H1 (cell line): ENCODE measurements at regions not wholly inside any gene's neighbourhood (a gene's known extent, or its start where the extent isn't known, plus 50 kb on each side); places are given as distances from the start of the nearest gene placed in this dataset.

Experiments
- EZH2 ChIP-seq: fragments of 200-600 bp; sonication (generic); IDR thresholded peaks from 2 replicates; pipeline ENCODE4 v1.7.1; 2012; ENCODE audit warnings: low read depth, mild to moderate bottlenecking, moderate library complexity, low read length, inconsistent platforms; ENCODE audit not compliant: severe bottlenecking
- MAFK ChIP-seq: IDR thresholded peaks from 2 replicates; pipeline ENCODE4 v1.6.1; 2012; ENCODE audit warnings: low read depth, mild to moderate bottlenecking, improper control_type of control experiment, low read length
- SP1 ChIP-seq: IDR thresholded peaks from 2 replicates; pipeline ENCODE4 v1.6.1; 2011; ENCODE audit warnings: low read depth, low read length
- YY1 ChIP-seq: IDR thresholded peaks from 2 replicates; pipeline ENCODE4 v1.6.1; 2011; ENCODE audit warnings: low read depth, mild to moderate bottlenecking, low read length
- ZNF274 ChIP-seq: IDR thresholded peaks from 2 replicates; pipeline ENCODE4 v1.7.0; 2012; ENCODE audit warnings: low read length, borderline replicate concordance; ENCODE audit errors: extremely low read depth
- TF ChIP-seq, protein P1 (sequence below): IDR thresholded peaks from 2 replicates; pipeline ENCODE4 v1.6.1; 2011; ENCODE audit warnings: low read length, improper control_type of control experiment
- TF ChIP-seq, protein P2 (sequence below), 3 experiments: IDR thresholded peaks; 1 replicate in 2 of 3; 2 replicates in 1 of 3; pipeline versions ENCODE4 v1.5.1 to v1.6.1; 2011; ENCODE audit warnings: low read length in 3 of 3, mild to moderate bottlenecking in 3 of 3, inconsistent platforms in 2 of 3, low read depth in 1 of 3, moderate library complexity in 1 of 3; ENCODE audit not compliant: insufficient read depth in 1 of 3; ENCODE audit errors: control extremely low read depth in 1 of 3

DNA sequence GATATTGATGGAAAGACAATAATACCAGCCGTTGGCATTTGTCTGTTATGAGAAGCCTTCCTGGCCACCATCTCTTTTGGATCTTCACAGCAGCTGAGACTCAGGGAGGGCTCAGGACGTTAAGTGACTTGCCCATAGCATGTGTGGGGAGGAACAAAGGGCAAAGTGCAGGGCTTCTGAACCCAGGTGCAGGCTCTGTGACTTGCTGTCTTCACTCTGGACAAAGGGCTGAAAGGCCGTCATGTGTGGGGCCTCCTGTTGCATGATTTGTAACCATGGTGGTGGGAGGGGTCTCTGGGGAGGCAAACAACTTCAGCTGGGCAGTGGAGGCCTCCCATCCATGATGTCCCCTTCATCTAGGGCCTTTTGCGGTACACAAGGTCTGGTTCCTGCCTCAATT, 65.5 kb upstream of the SIX2 start:
- TF ChIP-seq, protein P1, sequence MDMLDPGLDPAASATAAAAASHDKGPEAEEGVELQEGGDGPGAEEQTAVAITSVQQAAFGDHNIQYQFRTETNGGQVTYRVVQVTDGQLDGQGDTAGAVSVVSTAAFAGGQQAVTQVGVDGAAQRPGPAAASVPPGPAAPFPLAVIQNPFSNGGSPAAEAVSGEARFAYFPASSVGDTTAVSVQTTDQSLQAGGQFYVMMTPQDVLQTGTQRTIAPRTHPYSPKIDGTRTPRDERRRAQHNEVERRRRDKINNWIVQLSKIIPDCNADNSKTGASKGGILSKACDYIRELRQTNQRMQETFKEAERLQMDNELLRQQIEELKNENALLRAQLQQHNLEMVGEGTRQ = no peak
- TF ChIP-seq ZNF274 (no peak), MAFK (no peak), EZH2 (no peak), YY1 (no peak), SP1 (no peak)
- TF ChIP-seq, protein P2, sequence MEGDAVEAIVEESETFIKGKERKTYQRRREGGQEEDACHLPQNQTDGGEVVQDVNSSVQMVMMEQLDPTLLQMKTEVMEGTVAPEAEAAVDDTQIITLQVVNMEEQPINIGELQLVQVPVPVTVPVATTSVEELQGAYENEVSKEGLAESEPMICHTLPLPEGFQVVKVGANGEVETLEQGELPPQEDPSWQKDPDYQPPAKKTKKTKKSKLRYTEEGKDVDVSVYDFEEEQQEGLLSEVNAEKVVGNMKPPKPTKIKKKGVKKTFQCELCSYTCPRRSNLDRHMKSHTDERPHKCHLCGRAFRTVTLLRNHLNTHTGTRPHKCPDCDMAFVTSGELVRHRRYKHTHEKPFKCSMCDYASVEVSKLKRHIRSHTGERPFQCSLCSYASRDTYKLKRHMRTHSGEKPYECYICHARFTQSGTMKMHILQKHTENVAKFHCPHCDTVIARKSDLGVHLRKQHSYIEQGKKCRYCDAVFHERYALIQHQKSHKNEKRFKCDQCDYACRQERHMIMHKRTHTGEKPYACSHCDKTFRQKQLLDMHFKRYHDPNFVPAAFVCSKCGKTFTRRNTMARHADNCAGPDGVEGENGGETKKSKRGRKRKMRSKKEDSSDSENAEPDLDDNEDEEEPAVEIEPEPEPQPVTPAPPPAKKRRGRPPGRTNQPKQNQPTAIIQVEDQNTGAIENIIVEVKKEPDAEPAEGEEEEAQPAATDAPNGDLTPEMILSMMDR (IDR thresholded peaks at IDR 0.05; ENCODE audit: control extremely low read depth in 1 of 3, insufficient read depth in 1 of 3, low read depth in 1 of 3, low read length in 3 of 3) = no peak
